Adipocyte (in vitro differentiated cells): ENCODE measurements at regions not wholly inside any gene's neighbourhood (a gene's known extent, or its start where the extent isn't known, plus 50 kb on each side); places are given as distances from the start of the nearest gene placed in this dataset.
"Not testable (repeated sequence)": the region's sequence is repeated elsewhere in the genome, so short reads cannot be mapped to it uniquely, and the experiment has no call there.

ENCODE experiments used
- DNase-seq: peaks from one replicate; pipeline ENCODE4 v3.0.0-alpha.2; 2015; ENCODE audit warnings: low read depth
- H3K27me3 ChIP-seq: replicated peaks from 2 replicates; pipeline ENCODE4 v1.7.0; 2013; ENCODE audit warnings: mild to moderate bottlenecking, low read length, moderate library complexity; ENCODE audit not compliant: control insufficient read depth, insufficient read depth
- H3K36me3 ChIP-seq: 2 replicates; pipeline ENCODE4 v1.7.0; 2013; ENCODE audit warnings: low read length, mild to moderate bottlenecking, moderate library complexity; ENCODE audit not compliant: control insufficient read depth, insufficient read depth, severe bottlenecking
- H3K4me1 ChIP-seq: 2 replicates; pipeline ENCODE4 v1.7.0; 2013; ENCODE audit warnings: mild to moderate bottlenecking, low read length, moderate library complexity; ENCODE audit not compliant: control insufficient read depth, insufficient read depth
- H3K4me3 ChIP-seq: 2 replicates; pipeline ENCODE4 v1.7.0; 2013; ENCODE audit warnings: mild to moderate bottlenecking, low read length, moderate library complexity
- H3K9ac ChIP-seq: 2 replicates; pipeline ENCODE4 v1.7.0; 2013; ENCODE audit warnings: mild to moderate bottlenecking, low read length, moderate library complexity
- H3K9me3 ChIP-seq: 2 replicates; pipeline ENCODE4 v1.7.0; 2013; ENCODE audit warnings: mild to moderate bottlenecking, low read length, moderate library complexity; ENCODE audit not compliant: control insufficient read depth

DNA sequence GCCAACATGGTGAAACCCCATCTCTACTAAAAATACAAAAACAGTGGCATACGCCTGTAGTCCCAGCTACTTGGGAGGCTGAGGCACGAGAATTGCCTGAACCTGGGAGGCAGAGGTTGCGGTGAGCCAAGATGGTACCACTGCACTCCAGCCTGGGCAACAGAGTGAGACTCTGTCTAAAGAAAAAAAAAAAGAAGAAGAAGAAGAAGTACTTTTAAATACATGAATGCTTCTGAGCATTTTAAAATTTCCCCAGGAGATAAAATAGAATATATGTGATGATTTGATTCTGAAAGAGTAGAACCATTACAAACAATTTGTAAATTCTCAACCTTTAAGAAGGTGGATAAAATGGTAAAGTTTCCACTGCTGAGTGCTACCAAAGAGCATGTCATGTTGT, 97.2 kb downstream of the PLEKHG1 start:
- not testable (repeated sequence) for H3K9me3 ChIP-seq, H3K36me3 ChIP-seq, H3K9ac ChIP-seq, H3K4me1 ChIP-seq, H3K27me3 ChIP-seq, H3K4me3 ChIP-seq, DNase-seq

DNA sequence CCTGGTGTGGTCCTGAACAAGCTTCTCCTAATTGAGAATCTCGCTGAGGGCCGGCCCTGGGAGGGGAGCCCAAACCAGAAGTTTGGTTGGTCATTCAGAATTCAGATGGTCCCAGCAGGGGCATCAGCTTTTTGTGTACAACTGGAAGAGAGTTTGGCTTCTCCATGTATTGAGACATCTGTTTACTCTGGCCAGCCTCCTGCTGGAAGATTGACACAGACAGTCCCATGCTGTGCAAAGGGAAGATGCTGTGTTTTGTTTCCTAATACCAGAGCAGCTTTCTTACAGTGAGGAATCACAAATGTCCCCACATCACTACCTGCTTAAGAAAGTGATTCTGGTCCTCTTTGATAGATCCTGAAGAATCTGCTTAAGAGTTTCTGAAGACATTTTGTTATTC, 97.8 kb downstream of the PLEKHG1 start:
- Histone ChIP-seq H3K27me3 (peaks cover 3% of the 10 kb centered on the region), H3K9me3 (no peaks in the 10 kb centered on the region), H3K4me1 (no peaks in the 10 kb centered on the region), H3K4me3 (no peak overlapping the region), H3K9ac (no peak overlapping the region), H3K36me3 (no peaks in the 10 kb centered on the region)
- DNase-seq, result peak; percentile 15

DNA sequence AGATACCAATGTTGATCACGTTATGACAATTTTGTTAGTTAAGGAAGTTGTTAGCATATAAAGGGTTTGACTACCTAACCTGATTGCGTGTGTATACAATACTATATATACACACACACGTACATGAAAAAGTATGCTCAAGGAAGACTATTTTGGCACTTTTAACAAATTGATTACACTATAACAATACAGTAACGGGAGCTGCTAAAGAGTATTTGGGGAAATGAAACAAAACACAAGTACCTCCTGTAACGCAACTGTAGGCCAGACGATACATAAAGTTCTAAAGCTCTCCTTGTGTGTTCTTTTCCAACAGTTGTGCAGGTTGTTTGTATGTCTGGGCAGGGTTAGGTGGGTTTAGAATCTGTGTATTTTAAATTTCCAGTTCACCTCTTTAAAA, 98.7 kb downstream of the PLEKHG1 start:
- Histone ChIP-seq H3K9ac (no peak overlapping the region), H3K36me3 (no peaks in the 10 kb centered on the region), H3K4me1 (no peaks in the 10 kb centered on the region), H3K9me3 (no peaks in the 10 kb centered on the region), H3K4me3 (no peak overlapping the region), H3K27me3 (peaks cover 3% of the 10 kb centered on the region)
- no peak for DNase-seq

DNA sequence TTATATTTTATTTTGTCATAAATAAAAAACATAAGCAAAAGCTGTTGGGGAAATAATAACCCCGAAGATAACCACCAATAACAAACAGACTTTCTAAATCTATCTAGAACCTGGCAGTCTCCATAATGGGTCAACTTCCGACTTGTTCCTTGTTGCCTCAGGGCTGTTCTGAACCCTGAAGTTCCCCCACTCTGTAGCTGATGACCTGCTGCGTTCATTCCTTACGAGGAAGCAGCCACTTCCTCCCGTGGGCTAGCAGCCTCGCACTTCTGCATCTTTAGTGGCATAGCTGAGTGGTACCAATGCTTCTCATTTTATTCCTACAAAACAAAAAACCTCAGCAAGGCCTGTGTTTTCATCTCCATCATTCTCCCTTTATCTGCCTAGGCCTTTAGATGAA, 103.0 kb downstream of the PLEKHG1 start:
- Histone ChIP-seq H3K4me3 (no peak overlapping the region), H3K9ac (no peak overlapping the region), H3K9me3 (no peaks in the 10 kb centered on the region), H3K36me3 (no peaks in the 10 kb centered on the region), H3K27me3 (peaks cover 5% of the 10 kb centered on the region), H3K4me1 (no peaks in the 10 kb centered on the region)
- DNase-seq, result no peak

DNA sequence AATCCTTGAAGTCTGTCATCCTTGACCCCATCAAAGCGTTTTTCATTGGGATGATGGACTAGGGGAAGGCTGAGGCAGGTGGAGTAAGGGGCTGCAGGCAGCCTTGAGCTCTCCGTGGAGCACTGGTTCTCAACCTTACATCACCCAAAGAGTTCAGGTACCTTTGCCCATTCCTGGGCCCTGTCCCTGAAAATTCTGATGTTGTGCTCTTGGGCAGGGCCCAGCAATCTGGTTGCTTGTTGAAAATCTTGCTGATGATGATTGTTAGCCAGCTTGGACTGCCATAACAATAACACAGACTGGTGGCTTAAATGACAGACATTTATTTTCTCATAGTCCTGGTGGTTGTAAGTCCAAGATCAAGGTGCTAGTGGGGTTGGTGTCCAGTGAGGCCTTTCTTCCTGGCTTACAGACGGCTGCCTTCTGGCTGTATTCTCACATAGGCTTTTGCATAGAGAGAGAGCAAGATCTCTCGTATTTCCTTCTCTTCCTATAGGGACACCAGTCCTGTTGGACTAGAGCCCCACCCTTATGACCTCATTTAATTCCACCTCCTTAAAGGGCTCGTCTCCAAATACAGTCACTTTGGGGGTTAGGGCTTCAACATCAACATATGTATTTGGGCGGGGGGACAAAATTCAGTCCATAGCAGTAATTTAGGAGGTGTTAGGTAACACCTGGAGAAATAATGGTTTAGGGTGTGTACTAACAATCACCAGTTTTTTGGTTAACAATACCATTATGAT, 104.9 kb downstream of the PLEKHG1 start:
- H3K9ac ChIP-seq, result no peak overlapping the region
- H3K27me3 ChIP-seq, result peaks cover 9% of the 10 kb centered on the region
- no peak overlapping the region for H3K4me3 ChIP-seq
- no peak for DNase-seq
- no peaks in the 10 kb centered on the region for H3K4me1 ChIP-seq
- no peaks in the 10 kb centered on the region for H3K36me3 ChIP-seq
- H3K9me3 ChIP-seq, result no peaks in the 10 kb centered on the region

DNA sequence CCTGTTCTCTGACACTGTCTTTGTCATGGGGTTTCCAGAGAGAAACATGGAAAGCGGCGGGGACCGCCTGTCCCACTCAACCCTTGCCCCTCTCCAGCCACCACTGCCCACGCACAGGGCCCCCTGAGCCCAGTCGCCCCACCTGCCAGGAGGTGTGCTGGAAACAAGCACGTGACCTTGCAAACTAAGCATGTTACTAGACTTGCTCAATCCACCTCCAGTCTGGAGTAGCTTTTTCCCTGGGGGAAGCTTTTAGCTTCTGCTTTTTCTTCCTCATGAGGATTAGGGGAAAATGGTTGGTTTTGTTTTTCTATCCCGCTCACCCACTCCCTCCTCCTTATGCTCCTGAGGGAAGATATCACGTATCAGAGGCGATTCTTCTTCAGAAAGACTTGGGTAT, 105.7 kb downstream of the PLEKHG1 start:
- no peak for DNase-seq
- peaks cover 6% of the 10 kb centered on the region for H3K27me3 ChIP-seq
- H3K36me3 ChIP-seq, result no peaks in the 10 kb centered on the region
- no peak overlapping the region for H3K4me3 ChIP-seq
- no peak overlapping the region for H3K9ac ChIP-seq
- H3K9me3 ChIP-seq, result no peaks in the 10 kb centered on the region
- H3K4me1 ChIP-seq, result no peaks in the 10 kb centered on the region

DNA sequence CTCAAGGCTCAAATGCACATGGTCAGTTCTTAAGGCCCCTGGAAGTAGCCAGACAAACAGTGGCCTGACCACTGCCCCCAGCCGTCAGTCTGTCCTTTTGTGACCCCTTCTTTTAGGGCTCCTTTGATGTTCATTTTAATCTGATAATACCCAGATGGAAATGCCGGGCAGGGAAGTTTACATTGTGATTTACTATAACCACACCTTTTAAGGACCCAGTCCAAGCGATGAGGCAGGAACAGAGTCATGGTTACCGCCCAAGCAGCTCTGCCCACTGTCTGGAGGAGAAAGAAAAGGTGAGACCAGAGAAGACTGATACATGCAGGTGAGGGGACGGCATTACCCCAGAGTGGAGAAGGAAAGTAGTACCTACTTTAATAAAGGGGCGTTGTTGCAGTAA, 110.6 kb downstream of the PLEKHG1 start:
- Histone ChIP-seq H3K4me3 (no peak overlapping the region), H3K9me3 (no peaks in the 10 kb centered on the region), H3K4me1 (peaks cover 4% of the 10 kb centered on the region), H3K36me3 (no peaks in the 10 kb centered on the region), H3K9ac (no peak overlapping the region), H3K27me3 (peaks cover 6% of the 10 kb centered on the region)
- DNase-seq, result no peak

DNA sequence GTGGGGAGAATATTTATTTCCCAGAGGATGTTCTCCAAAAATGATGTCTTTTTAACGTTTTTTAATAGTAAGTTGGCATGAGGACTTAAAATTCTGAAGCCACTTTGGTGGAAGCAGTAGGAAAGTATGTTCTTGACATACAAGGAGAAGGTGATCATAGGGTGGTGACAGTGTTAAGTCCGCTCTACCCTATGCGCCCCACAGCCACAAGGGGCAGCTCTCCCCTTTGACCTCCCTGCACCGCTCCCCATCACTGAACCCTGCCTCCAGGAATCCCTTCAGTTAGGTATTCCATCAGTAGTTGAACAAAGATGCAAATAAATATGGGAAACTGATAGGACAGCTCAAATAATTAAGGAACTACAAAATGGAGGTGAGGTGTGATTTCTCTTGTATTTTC, 111.4 kb downstream of the PLEKHG1 start:
- DNase-seq, result no peak
- Histone ChIP-seq H3K27me3 (peaks cover 6% of the 10 kb centered on the region), H3K9me3 (no peaks in the 10 kb centered on the region), H3K4me1 (peaks cover 4% of the 10 kb centered on the region), H3K4me3 (no peak overlapping the region), H3K36me3 (no peaks in the 10 kb centered on the region), H3K9ac (no peak overlapping the region)

DNA sequence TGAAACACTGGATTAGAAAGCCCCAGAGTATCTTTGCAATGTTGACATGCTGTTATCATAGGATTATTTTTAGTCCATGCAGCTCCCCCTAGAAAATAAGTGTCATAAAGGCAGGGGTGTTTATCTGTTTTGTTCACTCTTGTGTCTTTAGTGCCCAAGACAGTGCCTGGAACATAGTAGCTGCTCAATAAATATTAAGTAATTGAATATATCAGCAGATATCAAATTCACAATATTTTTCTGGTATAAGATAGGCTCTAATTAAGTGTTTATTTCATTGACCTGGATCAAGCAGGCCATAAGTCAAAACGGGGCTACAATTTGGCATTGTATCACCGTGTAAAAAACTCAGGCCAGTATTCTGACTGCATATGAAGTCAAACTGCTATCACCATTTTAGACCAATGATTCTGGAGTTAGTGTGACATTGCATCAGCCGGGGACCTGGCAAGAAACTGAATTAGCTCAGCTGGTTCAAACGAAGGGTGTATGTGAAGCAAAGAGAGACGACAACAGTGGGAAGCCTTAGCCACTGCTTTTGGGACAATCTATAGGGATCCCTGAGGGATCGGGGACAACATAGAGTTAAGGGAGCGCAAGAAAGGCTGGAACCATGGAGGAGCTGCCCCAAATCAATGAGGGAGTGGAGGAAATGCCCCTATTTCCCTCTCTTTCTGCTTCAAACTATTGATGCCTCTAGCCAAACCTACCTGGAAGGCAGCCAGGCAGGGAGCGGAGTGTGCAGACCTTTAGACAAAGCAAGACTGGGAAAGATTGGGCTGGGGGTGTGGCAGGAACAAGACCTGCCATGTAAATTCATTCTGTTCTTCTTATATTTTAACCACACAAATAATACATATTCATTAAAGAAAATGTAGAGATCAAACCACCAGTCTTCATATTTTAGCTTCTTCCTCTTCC, 112.2 kb downstream of the PLEKHG1 start:
- Histone ChIP-seq H3K9ac (no peak overlapping the region), H3K9me3 (no peaks in the 10 kb centered on the region), H3K27me3 (peaks cover 6% of the 10 kb centered on the region), H3K4me1 (peaks cover 4% of the 10 kb centered on the region), H3K36me3 (no peaks in the 10 kb centered on the region), H3K4me3 (no peak overlapping the region)
- no peak for DNase-seq

DNA sequence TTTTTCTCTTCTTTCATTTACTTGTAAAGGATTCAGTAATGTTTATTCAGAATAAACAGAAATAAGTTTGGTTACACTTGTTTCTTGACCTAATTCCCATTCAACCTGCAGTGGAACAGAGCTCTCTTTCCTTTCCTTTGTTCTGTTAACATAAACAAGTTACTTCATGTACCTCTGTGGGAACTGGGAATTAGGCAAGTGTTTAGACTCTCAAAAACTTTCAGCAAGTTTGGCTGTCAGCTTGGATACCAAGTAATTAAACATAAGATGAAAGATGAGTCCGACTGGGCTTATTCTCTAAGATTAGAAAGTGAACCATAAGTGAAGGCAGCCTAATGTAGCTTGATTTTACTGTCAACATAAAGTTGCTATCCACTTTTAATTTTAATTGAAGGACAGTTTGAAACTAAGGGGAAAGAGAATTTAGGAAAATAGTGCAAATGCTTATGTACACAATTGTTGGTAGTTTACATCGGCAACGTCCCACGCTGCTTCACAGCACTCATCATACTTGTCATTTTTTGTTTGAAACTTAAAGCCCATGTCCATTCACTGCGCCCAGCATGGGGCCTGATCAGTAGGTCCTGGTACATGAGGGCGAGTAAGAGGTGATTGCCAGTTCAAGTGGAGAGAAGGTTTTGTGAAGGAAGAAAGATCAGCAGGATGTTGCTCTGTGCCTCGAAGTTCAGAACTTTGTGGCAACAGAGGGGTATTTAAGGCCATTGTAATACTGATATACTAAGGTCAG, 113.0 kb downstream of the PLEKHG1 start:
- H3K4me1 ChIP-seq, result peaks cover 4% of the 10 kb centered on the region
- no peaks in the 10 kb centered on the region for H3K9me3 ChIP-seq
- H3K4me3 ChIP-seq, result no peak overlapping the region
- H3K36me3 ChIP-seq, result no peaks in the 10 kb centered on the region
- peaks cover 4% of the 10 kb centered on the region for H3K27me3 ChIP-seq
- no peak for DNase-seq
- H3K9ac ChIP-seq, result no peak overlapping the region

DNA sequence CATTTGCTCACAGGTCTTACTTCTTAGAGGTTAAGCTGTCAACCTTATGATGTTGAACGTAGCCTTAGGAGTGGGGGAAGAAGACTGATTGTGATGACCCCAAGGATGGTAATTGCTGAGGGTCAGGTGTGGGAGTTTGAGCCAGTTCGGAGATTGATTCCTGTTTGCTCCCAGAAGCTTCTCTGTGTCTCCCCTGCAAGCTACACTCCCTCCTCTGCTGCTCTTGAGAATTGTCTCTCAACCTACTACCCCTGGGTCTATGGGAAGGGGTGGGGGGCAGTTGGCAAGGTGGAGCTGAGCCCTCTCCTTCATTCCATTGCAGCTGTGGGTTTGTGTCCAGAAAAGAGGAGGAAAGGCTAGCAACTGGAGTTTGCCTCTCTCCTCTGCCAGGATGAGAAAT, 113.8 kb downstream of the PLEKHG1 start:
- Histone ChIP-seq H3K4me1 (peaks cover 4% of the 10 kb centered on the region), H3K27me3 (no peaks in the 10 kb centered on the region), H3K36me3 (no peaks in the 10 kb centered on the region), H3K9me3 (no peaks in the 10 kb centered on the region), H3K9ac (no peak overlapping the region), H3K4me3 (no peak overlapping the region)
- no peak for DNase-seq
